NT2/D1 (cell line): ENCODE measurements at regions not wholly inside any gene's neighbourhood (a gene's known extent, or its start where the extent isn't known, plus 50 kb on each side); places are given as distances from the start of the nearest gene placed in this dataset.
"Not testable (repeated sequence)": the region's sequence is repeated elsewhere in the genome, so short reads cannot be mapped to it uniquely, and the experiment has no call there.

Experiments
- DNase-seq: peaks from one replicate; pipeline ENCODE4 v3.0.0-alpha.2; 2011; ENCODE audit warnings: low read depth, low spot score
- H3K27me3 ChIP-seq: 2 replicates; pipeline ENCODE4 v1.6.0; 2011; ENCODE audit warnings: mild to moderate bottlenecking; ENCODE audit not compliant: insufficient read length, insufficient read depth
- H3K36me3 ChIP-seq: 2 replicates; pipeline ENCODE4 v1.6.1; 2011; ENCODE audit warnings: mild to moderate bottlenecking, low read length, mixed read lengths; ENCODE audit not compliant: insufficient read depth, insufficient read length
- H3K4me1 ChIP-seq: 2 replicates; pipeline ENCODE4 v1.5.1; 2011; ENCODE audit not compliant: insufficient read depth, insufficient read length
- H3K4me3 ChIP-seq: 2 replicates; pipeline ENCODE4 v1.5.1; 2011; ENCODE audit warnings: low read depth; ENCODE audit not compliant: insufficient read length
- H3K9ac ChIP-seq: 2 replicates; pipeline ENCODE4 v1.6.0; 2011; ENCODE audit warnings: low read depth; ENCODE audit not compliant: insufficient read length
- H3K9me3 ChIP-seq: 2 replicates; pipeline ENCODE4 v1.5.1; 2011; ENCODE audit warnings: mild to moderate bottlenecking, low read length; ENCODE audit not compliant: insufficient read depth
- SUZ12 ChIP-seq: IDR thresholded peaks from 2 replicates; pipeline ENCODE4 v1.6.1; 2011; ENCODE audit not compliant: insufficient read length, insufficient read depth; ENCODE audit errors: extremely low read depth
- YY1 ChIP-seq: IDR thresholded peaks from 2 replicates; pipeline ENCODE4 v1.6.1; 2011; ENCODE audit not compliant: insufficient read length, insufficient read depth
- ZNF274 ChIP-seq: IDR thresholded peaks from 2 replicates; pipeline ENCODE4 v1.6.1; 2011; ENCODE audit warnings: mild to moderate bottlenecking, low read depth, low read length

DNA sequence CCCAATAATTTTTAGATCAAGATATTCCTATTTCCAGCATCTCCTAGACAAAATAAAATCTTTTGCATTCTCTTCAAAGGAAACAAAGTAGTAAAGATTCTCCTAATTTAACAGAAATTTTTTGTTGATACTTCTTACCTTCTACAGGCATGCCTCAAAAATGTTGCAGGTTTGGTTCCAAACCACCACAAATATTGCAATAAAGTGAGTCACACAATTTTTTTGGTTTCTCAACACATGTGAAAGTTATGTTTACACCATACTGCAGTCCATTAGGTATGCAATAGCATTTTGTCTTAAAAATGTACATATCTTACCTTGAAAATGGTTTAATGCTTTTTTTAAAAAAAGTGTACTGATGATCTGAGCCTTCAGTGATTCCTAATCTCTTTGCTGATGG lies 65.6 kb upstream of the USP15 start:
- Histone ChIP-seq H3K4me3 (no peak overlapping the region), H3K9me3 (0 out of 2 replicates have a peak, but pooled peaks cover 7% of the 10 kb centered on the region), H3K36me3 (no peaks in the 10 kb centered on the region), H3K9ac (no peak overlapping the region), H3K4me1 (no peaks in the 10 kb centered on the region), H3K27me3 (peaks cover 30% of the 10 kb centered on the region)
- TF ChIP-seq SUZ12 (no peak), ZNF274 (no peak)
- no peak for DNase-seq

DNA sequence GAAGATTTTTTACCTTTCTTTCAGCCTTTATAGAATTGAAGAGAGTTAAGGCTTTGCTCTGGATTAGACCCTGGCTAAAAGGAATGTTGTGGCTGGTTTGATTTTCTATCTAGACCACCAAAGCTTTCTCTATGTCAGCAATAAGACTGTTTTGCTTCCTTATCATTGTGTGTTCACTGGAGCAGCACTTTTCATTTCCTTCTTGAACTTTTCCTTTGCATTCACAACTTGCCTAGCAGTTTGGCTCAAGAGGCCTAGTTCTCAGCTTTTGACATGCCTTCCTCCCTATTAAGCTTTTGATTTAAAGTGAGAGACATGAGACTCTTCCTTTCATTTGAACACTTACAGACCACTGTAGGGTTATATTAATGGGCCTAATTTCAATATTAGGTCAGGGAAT lies 64.1 kb upstream of the USP15 start:
- DNase-seq: no peak
- H3K4me1 ChIP-seq: no peaks in the 10 kb centered on the region
- 0 out of 2 replicates have a peak, but pooled peaks cover 7% of the 10 kb centered on the region for H3K9me3 ChIP-seq
- H3K4me3 ChIP-seq: no peak overlapping the region
- TF ChIP-seq YY1 (no peak), ZNF274 (no peak), SUZ12 (no peak)
- no peaks in the 10 kb centered on the region for H3K36me3 ChIP-seq
- H3K9ac ChIP-seq: no peak overlapping the region
- peaks cover 15% of the 10 kb centered on the region for H3K27me3 ChIP-seq

DNA sequence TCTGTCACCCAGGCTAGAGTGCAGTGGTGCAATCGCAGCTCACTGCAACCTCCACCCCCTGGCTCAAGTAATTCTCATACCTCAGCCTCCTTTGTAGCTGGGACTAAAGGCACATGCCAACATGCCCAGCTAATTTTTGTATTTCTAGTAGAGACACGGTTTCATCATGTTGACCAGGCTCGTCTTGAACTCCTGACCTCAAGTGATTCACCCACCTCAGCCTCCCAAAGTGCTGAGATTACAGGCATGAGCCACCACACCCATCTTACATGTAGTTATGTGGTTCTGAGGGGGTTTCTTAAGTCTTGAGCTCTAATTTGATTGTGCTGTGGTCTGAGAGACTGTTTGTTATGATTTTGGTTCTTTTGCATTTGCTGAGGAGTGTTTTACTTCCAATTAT lies 57.3 kb upstream of the USP15 start:
- not testable (repeated sequence) for H3K9ac ChIP-seq, H3K4me3 ChIP-seq, H3K4me1 ChIP-seq, H3K36me3 ChIP-seq, DNase-seq, H3K9me3 ChIP-seq, H3K27me3 ChIP-seq

DNA sequence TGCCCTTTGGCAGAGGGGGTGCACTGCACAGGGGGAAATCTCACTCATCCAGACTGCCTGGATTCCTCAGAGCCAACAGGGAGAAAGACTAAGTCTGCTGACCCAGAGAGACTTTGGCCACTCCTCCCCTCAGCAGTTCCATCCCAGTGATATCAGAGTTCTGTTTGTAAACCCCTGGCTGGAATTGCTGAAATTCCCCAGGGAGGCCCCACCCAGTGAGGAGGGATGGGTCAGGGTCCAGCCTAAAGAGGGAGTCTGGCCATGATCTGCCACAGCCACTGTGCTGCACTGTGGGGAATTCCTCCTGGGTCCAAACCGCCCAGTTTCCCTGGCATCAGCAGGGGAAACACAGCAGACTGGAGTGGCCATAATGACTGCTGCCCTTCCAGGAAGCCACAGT lies 54.9 kb upstream of the USP15 start:
- TF ChIP-seq SUZ12 (no peak), ZNF274 (no peak), YY1 (no peak)
- Histone ChIP-seq H3K9ac (no peak overlapping the region), H3K36me3 (no peaks in the 10 kb centered on the region), H3K4me1 (no peaks in the 10 kb centered on the region), H3K27me3 (no peaks in the 10 kb centered on the region), H3K4me3 (no peak overlapping the region), H3K9me3 (no peaks in the 10 kb centered on the region; the same call in 1 of the 2 replicates)
- no peak for DNase-seq

DNA sequence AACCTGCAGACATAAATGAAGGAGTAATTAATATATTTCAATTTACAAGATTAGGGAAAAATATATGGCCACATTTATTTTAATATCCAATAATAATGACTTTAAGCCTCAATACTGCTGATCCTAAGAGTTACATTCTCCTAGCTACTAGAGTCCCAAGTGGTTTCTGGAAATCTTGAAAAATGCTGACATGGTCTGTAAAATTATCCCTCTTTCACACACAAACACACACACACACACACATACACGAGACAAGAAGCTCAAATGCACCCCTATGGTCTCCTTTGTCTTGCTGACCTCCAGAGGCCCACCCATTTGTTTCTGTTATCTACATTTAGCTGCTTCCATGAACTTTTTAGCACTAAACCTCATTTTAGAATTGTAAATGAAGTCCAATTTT lies 53.0 kb upstream of the USP15 start:
- Histone ChIP-seq H3K27me3 (no peaks in the 10 kb centered on the region), H3K4me1 (no peaks in the 10 kb centered on the region), H3K9ac (no peak overlapping the region), H3K4me3 (no peak overlapping the region), H3K36me3 (no peaks in the 10 kb centered on the region), H3K9me3 (no peaks in the 10 kb centered on the region; the same call in 1 of the 2 replicates)
- DNase-seq: no peak
- TF ChIP-seq SUZ12 (no peak), ZNF274 (no peak), YY1 (no peak)
